IMR-90 (cell line): ENCODE measurements at regions not wholly inside any gene's neighbourhood (a gene's known extent, or its start where the extent isn't known, plus 50 kb on each side); places are given as distances from the start of the nearest gene placed in this dataset.

Experiments used
- ATAC-seq: fragments of 200-7000 bp; cut with Tn5 transposase; 2 replicates; pipeline ENCODE4 v1.9.1; 2020; ENCODE audit warnings: low read depth, mild to moderate bottlenecking, moderate library complexity
- BruUV-seq: library from RNA; stranded (reverse); fragments of 400-500 nt; replicated peaks from 2 replicates; lab custom pipeline; 2021; lab: Mats Ljungman, UMichigan
- CTCF ChIA-PET: fragments of 300-600 bp; formaldehyde crosslinking; extraction: SDS; loops from one replicate; lab custom pipeline; 2021; ENCODE audit warnings: antibody characterized with exemption; lab: Yijun Ruan, JAX
- POLR2A ChIA-PET: fragments of 300-600 bp; sonication (Branson Sonifier 250); formaldehyde crosslinking; loops from one replicate; lab custom pipeline; 2022; ENCODE audit warnings: antibody characterized with exemption; ENCODE audit not compliant: unreplicated experiment; lab: Charles Lee
- DNase-seq: peaks from one replicate; pipeline ENCODE4 v3.0.0; 2013
- H2AFZ ChIP-seq: replicated peaks from 2 replicates; pipeline ENCODE3; 2013; ENCODE audit warnings: low read length, mild to moderate bottlenecking; ENCODE audit not compliant: poor library complexity
- H2AK5ac ChIP-seq: 2 replicates; pipeline ENCODE4 v1.6.1; 2013; ENCODE audit warnings: low read depth, low read length, inconsistent platforms
- H2AK9ac ChIP-seq: replicated peaks from 2 replicates; pipeline ENCODE3; 2013; ENCODE audit warnings: mild to moderate bottlenecking, low read depth, low read length, moderate library complexity; ENCODE audit not compliant: poor library complexity
- H2BK120ac ChIP-seq: 2 replicates; pipeline ENCODE4 v1.6.1; 2013; ENCODE audit warnings: low read depth, low read length, inconsistent platforms
- H2BK15ac ChIP-seq: 3 replicates; pipeline ENCODE4 v1.6.1; 2013; ENCODE audit warnings: low read depth, low read length, inconsistent platforms
- H2BK20ac ChIP-seq: 2 replicates; pipeline ENCODE4 v1.6.1; 2013; ENCODE audit warnings: low read depth, mild to moderate bottlenecking, inconsistent platforms, low read length, moderate library complexity
- H2BK5ac ChIP-seq: 2 replicates; pipeline ENCODE4 v1.6.1; 2013; ENCODE audit warnings: mild to moderate bottlenecking, low read depth, low read length, inconsistent platforms; ENCODE audit not compliant: poor library complexity, severe bottlenecking
- H3K14ac ChIP-seq: replicated peaks from 2 replicates; pipeline ENCODE4 v1.6.1; 2013; ENCODE audit warnings: low read depth, low read length, inconsistent platforms
- H3K18ac ChIP-seq: 2 replicates; pipeline ENCODE4 v1.6.1; 2013; ENCODE audit warnings: low read depth, low read length, control low read depth
- H3K23ac ChIP-seq: 2 replicates; pipeline ENCODE4 v1.6.1; 2013; ENCODE audit warnings: low read depth, low read length, inconsistent platforms
- H3K27ac ChIP-seq: 2 replicates; pipeline ENCODE4 v1.5.1; 2013; ENCODE audit warnings: mild to moderate bottlenecking, control low read depth, low read length; ENCODE audit not compliant: insufficient read depth
- H3K27me3 ChIP-seq: 2 replicates; pipeline ENCODE4 v1.6.1; 2013; ENCODE audit warnings: low read length; ENCODE audit not compliant: control insufficient read depth, insufficient read depth
- H3K36me3 ChIP-seq: 2 replicates; pipeline ENCODE4 v1.6.1; 2013; ENCODE audit warnings: low read length, mixed read lengths; ENCODE audit not compliant: control insufficient read depth, insufficient read depth
- H3K4ac ChIP-seq: 2 replicates; pipeline ENCODE4 v1.6.1; 2013; ENCODE audit warnings: low read depth, low read length, inconsistent platforms
- H3K4me1 ChIP-seq: 2 replicates; pipeline ENCODE4 v1.6.1; 2013; ENCODE audit warnings: low read length, mixed read lengths; ENCODE audit not compliant: control insufficient read depth, insufficient read depth
- H3K4me2 ChIP-seq: 2 replicates; pipeline ENCODE4 v1.6.1; 2013; ENCODE audit warnings: low read depth, mild to moderate bottlenecking, control low read depth, low read length, moderate library complexity
- H3K4me3 ChIP-seq: 2 replicates; pipeline ENCODE4 v1.5.1; 2013; ENCODE audit warnings: low read depth, mild to moderate bottlenecking, control low read depth, low read length, moderate library complexity; ENCODE audit not compliant: insufficient read depth
- H3K56ac ChIP-seq: 2 replicates; pipeline ENCODE4 v1.6.1; 2013; ENCODE audit warnings: low read length, inconsistent platforms; ENCODE audit not compliant: insufficient read depth; ENCODE audit errors: extremely low read depth
- H3K79me1 ChIP-seq, 2 experiments: 2 replicates each; pipeline ENCODE4 v1.6.1; 2013; ENCODE audit warnings: low read length in 2 of 2, inconsistent platforms in 1 of 2, low read depth in 1 of 2
- H3K9ac ChIP-seq: 2 replicates; pipeline ENCODE4 v1.6.1; 2013; ENCODE audit warnings: low read depth, low read length, control low read depth
- H3K9me1 ChIP-seq: 2 replicates; pipeline ENCODE4 v1.6.1; 2013; ENCODE audit warnings: low read length, inconsistent platforms; ENCODE audit not compliant: insufficient read depth
- H3K9me3 ChIP-seq: 2 replicates; pipeline ENCODE4 v1.6.1; 2013; ENCODE audit warnings: low read length; ENCODE audit not compliant: control insufficient read depth, insufficient read depth
- H4K20me1 ChIP-seq: 2 replicates; pipeline ENCODE4 v1.6.1; 2013; ENCODE audit warnings: low read length, inconsistent platforms; ENCODE audit not compliant: insufficient read depth
- H4K5ac ChIP-seq: 2 replicates; pipeline ENCODE4 v1.6.1; 2013; ENCODE audit warnings: mild to moderate bottlenecking, low read depth, low read length, control low read depth
- H4K8ac ChIP-seq, 2 experiments: 2 replicates each; pipeline ENCODE4 v1.6.1; 2013; ENCODE audit warnings: low read depth in 2 of 2, low read length in 2 of 2, control low read depth in 1 of 2, inconsistent platforms in 1 of 2
- H4K91ac ChIP-seq: 2 replicates; pipeline ENCODE4 v1.6.1; 2013; ENCODE audit warnings: low read depth, low read length, inconsistent platforms; ENCODE audit not compliant: insufficient read depth
- CEBPB ChIP-seq: IDR thresholded peaks from 2 replicates; pipeline ENCODE4 v1.6.1; 2012; ENCODE audit warnings: low read depth, low read length, improper control_type of control experiment
- MAFK ChIP-seq: IDR thresholded peaks from 2 replicates; pipeline ENCODE4 v1.6.1; 2012; ENCODE audit warnings: low read depth, low read length, improper control_type of control experiment
- RAD21 ChIP-seq: IDR thresholded peaks from 2 replicates; pipeline ENCODE4 v1.6.1; 2012; ENCODE audit warnings: low read length, improper control_type of control experiment
- SMC3 ChIP-seq: fragments of 150-350 bp; IDR thresholded peaks from 2 replicates; pipeline ENCODE4 v1.6.1; 2016; ENCODE audit warnings: low read depth, mild to moderate bottlenecking, antibody characterized with exemption, low read length, moderate library complexity
- WGBS, 2 experiments: methylation state at CpG; one replicate each; pipeline versions ENCODE4 v1.1.5 to v1.1.7; 2013; ENCODE audit warnings: missing lambda C conversion rate in 2 of 2; ENCODE audit not compliant: insufficient read length in 1 of 2; ENCODE audit errors: extremely low coverage in 2 of 2; 5-methylcytosine and 5-hydroxymethylcytosine counted together
- dilution Hi-C: fragments of 300-500 bp; cut with HindIII; formaldehyde crosslinking; loops from one replicate; pipeline ENCODE4 v1.14.3; 2018; ENCODE audit warnings: low sequenced_read_pairs; ENCODE audit not compliant: unreplicated experiment
- in situ Hi-C: fragments of 300-500 bp; cut with MboI; formaldehyde crosslinking; loops from 3 replicates; pipeline ENCODE4 v1.14.3; 2019; ENCODE audit warnings: low sequenced_read_pairs, inconsistent platforms, mixed read lengths
- intact Hi-C: fragments of 100-400 bp; cut with micrococcal nuclease; formaldehyde crosslinking; loops from 2 replicates; pipeline ENCODE4 v1.10.0; 2022
- TF ChIP-seq, protein P1 (sequence below): fragments of 150-350 bp; IDR thresholded peaks from 2 replicates; pipeline ENCODE4 v1.6.1; 2017; ENCODE audit warnings: mild to moderate bottlenecking, antibody characterized with exemption, low read length, low read depth

DNA sequence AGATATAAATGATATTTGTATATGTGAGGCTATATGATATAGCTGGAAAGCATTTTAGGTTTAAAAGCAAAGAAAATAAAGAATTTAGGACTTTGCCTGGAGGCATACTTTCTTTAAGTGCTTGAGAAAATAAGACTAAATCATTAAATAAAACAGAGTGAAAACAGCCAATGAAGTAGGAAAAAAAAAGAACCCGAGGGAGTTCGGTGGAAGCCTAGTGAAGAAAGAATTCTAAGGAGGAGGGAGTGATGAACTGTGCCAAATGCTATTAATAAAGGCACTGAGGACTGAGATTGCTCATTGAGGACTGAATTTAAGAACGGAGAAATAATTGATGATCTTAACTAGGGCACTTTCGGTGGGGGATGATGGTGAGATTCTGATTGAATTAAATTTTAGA, 573.5 kb downstream of the DSC3 start:
- Histone ChIP-seq H3K9ac (no peak overlapping the region), H3K23ac (no peak overlapping the region), H2BK5ac (no peak overlapping the region), H3K27ac (no peak overlapping the region), H4K8ac (no peak overlapping the region), H3K9me3 (no peaks in the 10 kb centered on the region), H3K79me1 (no peaks in the 10 kb centered on the region), H3K9me1 (no peaks in the 10 kb centered on the region), H2AK5ac (no peak overlapping the region), H2BK120ac (no peak overlapping the region), H2BK20ac (no peak overlapping the region), H3K36me3 (no peaks in the 10 kb centered on the region), H3K27me3 (no peaks in the 10 kb centered on the region), H4K91ac (no peak overlapping the region), H4K20me1 (no peaks in the 10 kb centered on the region), H3K14ac (no peak overlapping the region), H3K4ac (no peak overlapping the region), H3K4me2 (no peak overlapping the region), H4K5ac (no peak overlapping the region), H2AFZ (no peak overlapping the region), H3K56ac (no peak overlapping the region), H2AK9ac (no peak overlapping the region), H2BK15ac (no peak overlapping the region), H3K4me3 (no peak overlapping the region), H3K4me1 (no peaks in the 10 kb centered on the region), H3K18ac (no peak overlapping the region)
- DNase-seq (no peak), ATAC-seq (no peak)
- CTCF ChIA-PET: no interaction called here
- dilution Hi-C loops (no loop called here), intact Hi-C loops (no loop called here), in situ Hi-C loops (no loop called here)
- BruUV-seq: no TSS peak
- WGBS, 2 experiments: no CpG with 5 or more reads among the region's 4 CpGs
- TF ChIP-seq SMC3: no peak
- no peak for TF ChIP-seq CEBPB
- TF ChIP-seq, protein P1, sequence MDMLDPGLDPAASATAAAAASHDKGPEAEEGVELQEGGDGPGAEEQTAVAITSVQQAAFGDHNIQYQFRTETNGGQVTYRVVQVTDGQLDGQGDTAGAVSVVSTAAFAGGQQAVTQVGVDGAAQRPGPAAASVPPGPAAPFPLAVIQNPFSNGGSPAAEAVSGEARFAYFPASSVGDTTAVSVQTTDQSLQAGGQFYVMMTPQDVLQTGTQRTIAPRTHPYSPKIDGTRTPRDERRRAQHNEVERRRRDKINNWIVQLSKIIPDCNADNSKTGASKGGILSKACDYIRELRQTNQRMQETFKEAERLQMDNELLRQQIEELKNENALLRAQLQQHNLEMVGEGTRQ: no peak
- TF ChIP-seq MAFK: no peak
- no peak for TF ChIP-seq RAD21
- POLR2A ChIA-PET: no interaction called here
